ENCODE measurements at regions not wholly inside any gene's neighbourhood (a gene's known extent, or its start where the extent isn't known, plus 50 kb on each side); places are given as distances from the start of the nearest gene placed in this dataset.

- Mint-ChIP-seq H3K9me3 (no peaks in the 10 kb centered on the region), H3K27ac (no peak overlapping the region), H3K4me1 (no peaks in the 10 kb centered on the region), H3K4me3 (no peak overlapping the region), H3K27me3 (no peaks in the 10 kb centered on the region)
- no peak for DNase-seq
- ATAC-seq = no peak
These were observed 993.4 kb downstream of the TYW1 start for GRCh38 chr7:67990003-67990402.

- H3K4me1 Mint-ChIP-seq = no peaks in the 10 kb centered on the region
- no peak overlapping the region for H3K4me3 Mint-ChIP-seq
- DNase-seq (no peak), ATAC-seq (no peak)
- no peaks in the 10 kb centered on the region for H3K27me3 Mint-ChIP-seq
- H3K9me3 Mint-ChIP-seq = no peaks in the 10 kb centered on the region
- H3K27ac Mint-ChIP-seq = no peak overlapping the region
These were observed 994.1 kb downstream of the TYW1 start for GRCh38 chr7:67990716-67991115.

- Mint-ChIP-seq H3K4me3 (no peak overlapping the region), H3K9me3 (peaks cover 2 to 3% of the 10 kb centered on the region in 2 donors), H3K4me1 (no peaks in the 10 kb centered on the region), H3K27me3 (no peaks in the 10 kb centered on the region), H3K27ac (no peak overlapping the region)
- ATAC-seq = no peak
- no peak for DNase-seq
These were observed 995.7 kb downstream of the TYW1 start for GRCh38 chr7:67992287-67992686.

- H3K9me3 Mint-ChIP-seq = peaks cover 5 to 12% of the 10 kb centered on the region in 2 donors
- H3K27me3 Mint-ChIP-seq = no peaks in the 10 kb centered on the region
- DNase-seq (no peak), ATAC-seq (no peak)
- no peaks in the 10 kb centered on the region for H3K4me1 Mint-ChIP-seq
- no peak overlapping the region for H3K4me3 Mint-ChIP-seq
- no peak overlapping the region for H3K27ac Mint-ChIP-seq
These were observed 1009.4 kb downstream of the TYW1 start for GRCh38 chr7:68005992-68006391.

- Mint-ChIP-seq H3K4me3 (no peak overlapping the region), H3K9me3 (peaks cover 11 to 16% of the 10 kb centered on the region in 2 donors), H3K4me1 (no peaks in the 10 kb centered on the region), H3K27ac (no peak overlapping the region), H3K27me3 (no peaks in the 10 kb centered on the region)
- DNase-seq = no peak
- ATAC-seq = no peak
These were observed 1010.0 kb downstream of the TYW1 start for GRCh38 chr7:68006619-68007018.

GRCh38 chr7:68009716-68010115 lies 1013.1 kb downstream of the TYW1 start:
- no peak for ATAC-seq
- H3K9me3 Mint-ChIP-seq = peaks cover 9 to 15% of the 10 kb centered on the region in 2 donors
- no peak overlapping the region for H3K4me3 Mint-ChIP-seq
- H3K27me3 Mint-ChIP-seq = no peaks in the 10 kb centered on the region
- no peak for DNase-seq
- no peaks in the 10 kb centered on the region for H3K4me1 Mint-ChIP-seq
- no peak overlapping the region for H3K27ac Mint-ChIP-seq

GRCh38 chr7:68014031-68014736 lies 1017.6 kb downstream of the TYW1 start:
- peaks cover 15 to 25% of the 10 kb centered on the region in 2 donors for H3K9me3 Mint-ChIP-seq

GRCh38 chr7:68015122-68015977 lies 1018.7 kb downstream of the TYW1 start:
- H3K27ac Mint-ChIP-seq = no peak overlapping the region
- H3K4me1 Mint-ChIP-seq = no peaks in the 10 kb centered on the region
- ATAC-seq (no peak), DNase-seq (no peak)
- no peak overlapping the region for H3K4me3 Mint-ChIP-seq
- peaks cover 9 to 25% of the 10 kb centered on the region in 2 donors for H3K9me3 Mint-ChIP-seq
- no peaks in the 10 kb centered on the region for H3K27me3 Mint-ChIP-seq

More at GRCh38 chr7:68014031-68014736, 1017.6 kb downstream of the TYW1 start:
- no peak for ATAC-seq
- no peak for DNase-seq
- Mint-ChIP-seq H3K27ac (no peak overlapping the region), H3K27me3 (no peaks in the 10 kb centered on the region), H3K4me1 (no peaks in the 10 kb centered on the region), H3K4me3 (no peak overlapping the region)

GRCh38 chr7:68015978-68016532 lies 1019.4 kb downstream of the TYW1 start:
- Mint-ChIP-seq H3K9me3 (peaks cover 9 to 24% of the 10 kb centered on the region in 2 donors), H3K4me1 (no peaks in the 10 kb centered on the region), H3K27ac (peak overlapping the region in 1 of 2 donors; percentile 36), H3K27me3 (no peaks in the 10 kb centered on the region), H3K4me3 (no peak overlapping the region)
- ATAC-seq (no peak), DNase-seq (no peak)

GRCh38 chr7:68020102-68020501 lies 1023.5 kb downstream of the TYW1 start:
- no peaks in the 10 kb centered on the region for H3K4me1 Mint-ChIP-seq
- no peak for ATAC-seq
- no peak overlapping the region for H3K27ac Mint-ChIP-seq
- H3K4me3 Mint-ChIP-seq = no peak overlapping the region
- H3K27me3 Mint-ChIP-seq = no peaks in the 10 kb centered on the region
- no peak for DNase-seq
- peaks cover 0 to 16% of the 10 kb centered on the region in 2 donors for H3K9me3 Mint-ChIP-seq

- DNase-seq (no peak), ATAC-seq (no peak)
- H3K27ac Mint-ChIP-seq = no peak overlapping the region
- H3K9me3 Mint-ChIP-seq = peaks cover 4 to 21% of the 10 kb centered on the region in 2 donors
- H3K4me3 Mint-ChIP-seq = no peak overlapping the region
- H3K4me1 Mint-ChIP-seq = no peaks in the 10 kb centered on the region
- H3K27me3 Mint-ChIP-seq = no peaks in the 10 kb centered on the region
These were observed 1028.7 kb downstream of the TYW1 start for GRCh38 chr7:68025369-68025768.

GRCh38 chr7:68030530-68030929 lies 1033.9 kb downstream of the TYW1 start:
- Mint-ChIP-seq H3K27me3 (no peaks in the 10 kb centered on the region), H3K4me3 (no peak overlapping the region), H3K27ac (no peak overlapping the region), H3K4me1 (no peaks in the 10 kb centered on the region), H3K9me3 (peaks cover 20 to 43% of the 10 kb centered on the region in 2 donors)
- ATAC-seq (no peak), DNase-seq (no peak)

- no peak for ATAC-seq
- H3K4me3 Mint-ChIP-seq = no peak overlapping the region
- peaks cover 20 to 36% of the 10 kb centered on the region in 2 donors for H3K9me3 Mint-ChIP-seq
- no peak overlapping the region for H3K27ac Mint-ChIP-seq
- no peaks in the 10 kb centered on the region for H3K4me1 Mint-ChIP-seq
- no peak for DNase-seq
- no peaks in the 10 kb centered on the region for H3K27me3 Mint-ChIP-seq
These were observed 1034.7 kb downstream of the TYW1 start for GRCh38 chr7:68031180-68031943.

GRCh38 chr7:68038621-68039314 lies 1042.1 kb downstream of the TYW1 start:
- no peak overlapping the region for H3K4me3 Mint-ChIP-seq
- H3K27ac Mint-ChIP-seq = no peak overlapping the region
- ATAC-seq (no peak), DNase-seq (no peak)
- no peaks in the 10 kb centered on the region for H3K4me1 Mint-ChIP-seq
- H3K27me3 Mint-ChIP-seq = no peaks in the 10 kb centered on the region
- peaks cover 8 to 21% of the 10 kb centered on the region in 2 donors for H3K9me3 Mint-ChIP-seq

GRCh38 chr7:68041554-68041953 lies 1044.9 kb downstream of the TYW1 start:
- no peaks in the 10 kb centered on the region for H3K27me3 Mint-ChIP-seq
- no peak for ATAC-seq

More at GRCh38 chr7:68041554-68041953, 1044.9 kb downstream of the TYW1 start:
- Mint-ChIP-seq H3K27ac (no peak overlapping the region), H3K4me3 (no peak overlapping the region), H3K9me3 (peaks cover 5 to 9% of the 10 kb centered on the region in 2 donors), H3K4me1 (no peaks in the 10 kb centered on the region)
- DNase-seq = no peak

Data from stimulated activated naive CD8-positive, alpha-beta T cell treated with anti-CD3 and anti-CD28 coated beads, Interleukin-15, amount 100 ng/mL, for 72 hours (primary cell).